ENCODE measurements at regions not wholly inside any gene's neighbourhood (a gene's known extent, or its start where the extent isn't known, plus 50 kb on each side); places are given as distances from the start of the nearest gene placed in this dataset.

- DNase-seq, result no peak
- Histone ChIP-seq H3K9me3 (no peaks in the 10 kb centered on the region), H3K27ac (no peak overlapping the region), H3K4me1 (no peaks in the 10 kb centered on the region), H3K36me3 (no peaks in the 10 kb centered on the region), H3K4me3 (no peak overlapping the region), H3K27me3 (no peaks in the 10 kb centered on the region)
- WGBS, 5 donors, result 26 to 42% (median 39%) methylated on average over 2 of the region's 2 CpGs
- TF ChIP-seq POLR2AphosphoS5 (IDR thresholded peaks at IDR 0.05), result no peak
- TF ChIP-seq EP300 (IDR thresholded peaks at IDR 0.05), result no peak
- no peak for TF ChIP-seq POLR2A (IDR thresholded peaks at IDR 0.05)
- no peak for TF ChIP-seq CTCF (IDR thresholded peaks at IDR 0.05)
- intact Hi-C loops (cut with DNase I; ENCODE audit: low total_unique reads), result no loop called here
These were observed 328.9 kb upstream of the MEF2C start for GRCh38 chr5:89211836-89212235.

- DNase-seq, result no peak
- Histone ChIP-seq H3K9me3 (no peaks in the 10 kb centered on the region), H3K27ac (no peak overlapping the region), H3K4me3 (no peak overlapping the region), H3K4me1 (no peaks in the 10 kb centered on the region), H3K36me3 (no peaks in the 10 kb centered on the region), H3K27me3 (no peaks in the 10 kb centered on the region)
- intact Hi-C loops (cut with DNase I; ENCODE audit: low total_unique reads), result no loop called here
- no peak for TF ChIP-seq POLR2AphosphoS5 (IDR thresholded peaks at IDR 0.05)
- TF ChIP-seq POLR2A (IDR thresholded peaks at IDR 0.05), result no peak
- no peak for TF ChIP-seq CTCF (IDR thresholded peaks at IDR 0.05)
- TF ChIP-seq EP300 (IDR thresholded peaks at IDR 0.05), result no peak
- WGBS, 5 donors, result 56 to 66% (median 64%) methylated on average over 2 of the region's 2 CpGs
These were observed 325.8 kb upstream of the MEF2C start for GRCh38 chr5:89208811-89209210.

- intact Hi-C loops (cut with DNase I; ENCODE audit: low total_unique reads), result no loop called here
- Histone ChIP-seq H3K4me3 (no peak overlapping the region), H3K4me1 (no peaks in the 10 kb centered on the region), H3K27me3 (no peaks in the 10 kb centered on the region), H3K27ac (no peak overlapping the region), H3K36me3 (no peaks in the 10 kb centered on the region), H3K9me3 (no peaks in the 10 kb centered on the region)
- TF ChIP-seq EP300 (IDR thresholded peaks at IDR 0.05) (no peak), POLR2AphosphoS5 (IDR thresholded peaks at IDR 0.05) (no peak), CTCF (IDR thresholded peaks at IDR 0.05) (no peak), POLR2A (IDR thresholded peaks at IDR 0.05) (no peak)
- no peak for DNase-seq
These were observed 325.4 kb upstream of the MEF2C start for GRCh38 chr5:89208392-89208791.

- Histone ChIP-seq H3K27me3 (no peaks in the 10 kb centered on the region), H3K27ac (no peak overlapping the region), H3K36me3 (no peaks in the 10 kb centered on the region), H3K4me1 (no peaks in the 10 kb centered on the region), H3K9me3 (peaks cover 0 to 7% (median 5%) of the 10 kb centered on the region in 4 donors), H3K4me3 (no peak overlapping the region)
- no peak for DNase-seq
- TF ChIP-seq POLR2A (IDR thresholded peaks at IDR 0.05) (no peak), POLR2AphosphoS5 (IDR thresholded peaks at IDR 0.05) (no peak), CTCF (IDR thresholded peaks at IDR 0.05) (no peak), EP300 (IDR thresholded peaks at IDR 0.05) (no peak)
- intact Hi-C loops (cut with DNase I; ENCODE audit: low total_unique reads), result no loop called here
These were observed 321.8 kb upstream of the MEF2C start for GRCh38 chr5:89204756-89205155.

Data from stomach (tissue), 8 donors.